ENCODE measurements at regions not wholly inside any gene's neighbourhood (a gene's known extent, or its start where the extent isn't known, plus 50 kb on each side); places are given as distances from the start of the nearest gene placed in this dataset.

DNA sequence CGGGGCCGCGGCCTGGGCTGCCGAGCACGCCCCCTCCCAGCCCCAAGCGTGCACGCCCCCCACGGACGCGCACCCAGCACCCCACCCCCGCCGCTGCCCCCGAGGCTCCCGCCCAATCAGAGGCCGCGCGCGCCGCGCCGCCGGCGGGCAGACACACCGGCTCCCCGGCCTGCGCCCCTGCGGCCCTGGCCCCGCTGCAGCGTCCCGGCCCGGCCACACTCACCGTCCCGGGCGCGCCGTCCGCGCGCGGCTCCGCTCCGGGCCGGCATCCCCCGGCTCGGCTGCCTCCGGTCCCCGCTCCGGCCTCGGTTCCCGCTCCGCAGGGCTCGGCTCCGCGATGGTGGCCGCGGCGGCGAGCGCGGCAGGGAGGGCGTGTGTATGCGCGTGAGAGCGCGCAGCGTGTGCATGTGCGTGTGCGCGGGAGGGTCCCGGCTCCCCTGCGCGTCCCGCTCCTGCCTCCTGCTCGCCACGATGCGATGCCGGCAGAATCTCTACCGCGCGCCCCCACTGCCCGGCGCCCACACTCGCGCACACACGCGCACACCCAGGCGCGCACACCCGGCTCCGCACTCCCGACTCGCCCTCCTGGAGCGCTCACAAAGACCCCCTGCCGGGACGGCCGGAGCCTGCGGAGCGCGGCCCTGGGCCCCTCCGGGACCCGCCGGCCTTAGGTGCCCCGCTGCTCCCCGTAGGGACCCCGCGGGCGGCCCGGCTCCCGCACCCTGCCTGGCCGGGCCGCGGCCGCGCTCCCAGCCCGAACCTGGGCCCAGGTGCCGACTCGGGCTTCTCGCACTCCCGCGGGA, 186.5 kb upstream of the LINGO1 start:
- TF ChIP-seq, protein P1, sequence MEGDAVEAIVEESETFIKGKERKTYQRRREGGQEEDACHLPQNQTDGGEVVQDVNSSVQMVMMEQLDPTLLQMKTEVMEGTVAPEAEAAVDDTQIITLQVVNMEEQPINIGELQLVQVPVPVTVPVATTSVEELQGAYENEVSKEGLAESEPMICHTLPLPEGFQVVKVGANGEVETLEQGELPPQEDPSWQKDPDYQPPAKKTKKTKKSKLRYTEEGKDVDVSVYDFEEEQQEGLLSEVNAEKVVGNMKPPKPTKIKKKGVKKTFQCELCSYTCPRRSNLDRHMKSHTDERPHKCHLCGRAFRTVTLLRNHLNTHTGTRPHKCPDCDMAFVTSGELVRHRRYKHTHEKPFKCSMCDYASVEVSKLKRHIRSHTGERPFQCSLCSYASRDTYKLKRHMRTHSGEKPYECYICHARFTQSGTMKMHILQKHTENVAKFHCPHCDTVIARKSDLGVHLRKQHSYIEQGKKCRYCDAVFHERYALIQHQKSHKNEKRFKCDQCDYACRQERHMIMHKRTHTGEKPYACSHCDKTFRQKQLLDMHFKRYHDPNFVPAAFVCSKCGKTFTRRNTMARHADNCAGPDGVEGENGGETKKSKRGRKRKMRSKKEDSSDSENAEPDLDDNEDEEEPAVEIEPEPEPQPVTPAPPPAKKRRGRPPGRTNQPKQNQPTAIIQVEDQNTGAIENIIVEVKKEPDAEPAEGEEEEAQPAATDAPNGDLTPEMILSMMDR (IDR thresholded peaks at IDR 0.05): no peak
- TF ChIP-seq EZH2phosphoT487 (IDR thresholded peaks at IDR 0.05) (no peak), EZH2 (IDR thresholded peaks at IDR 0.05) (no peak)

Measured in neural progenitor cell (in vitro differentiated cells).